ENCODE measurements at regions not wholly inside any gene's neighbourhood (a gene's known extent, or its start where the extent isn't known, plus 50 kb on each side); places are given as distances from the start of the nearest gene placed in this dataset.

DNA sequence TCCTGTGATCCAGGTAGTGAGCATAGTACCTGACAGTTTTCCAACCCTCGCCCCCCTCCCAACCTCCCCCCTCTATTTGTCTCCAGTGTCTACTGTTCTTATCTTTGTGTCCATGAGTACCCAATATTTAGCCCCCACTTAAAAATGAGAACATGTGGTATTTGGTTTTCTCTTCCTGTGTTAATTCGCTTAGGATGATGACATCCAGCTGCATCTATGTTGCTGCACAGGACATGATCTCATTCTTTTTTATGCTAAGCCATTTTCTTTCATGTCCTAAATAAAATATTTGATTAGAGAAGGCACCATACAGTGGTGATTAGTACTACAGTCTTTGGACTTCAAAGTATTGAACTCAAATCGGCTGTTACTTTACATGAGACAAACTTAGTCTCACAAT is 1087.9 kb downstream of the CBLN2 start:
- no peak overlapping the region for H3K4me3 ChIP-seq (replicated peaks; ENCODE audit: low read depth, low read length)
- DNase-seq (ENCODE audit: low read depth) = peak; percentile 8
- TF ChIP-seq CTCF (IDR thresholded peaks at IDR 0.05; ENCODE audit: low read length, missing control alignments) = no peak

DNA sequence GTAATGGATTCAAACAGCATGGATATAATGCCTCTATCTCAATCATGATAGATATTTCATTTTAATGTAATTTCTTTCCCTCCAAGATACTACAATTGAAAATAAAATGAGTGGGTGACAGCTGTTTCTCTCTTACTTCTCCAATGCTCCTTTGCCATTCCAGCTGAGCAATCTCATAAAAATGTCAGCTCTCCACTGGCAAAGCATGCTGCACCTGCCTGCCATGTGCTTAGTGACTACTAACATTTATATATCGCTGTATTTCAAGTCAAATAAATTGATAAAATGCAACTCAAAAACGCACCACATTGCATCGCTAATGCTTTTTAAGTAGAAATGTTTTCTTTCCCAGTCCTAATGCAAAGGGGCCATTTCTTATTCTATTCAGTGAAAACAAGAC is 1093.9 kb downstream of the CBLN2 start:
- no peak overlapping the region for H3K4me3 ChIP-seq (replicated peaks; ENCODE audit: low read depth, low read length)
- DNase-seq (ENCODE audit: low read depth) = no peak
- TF ChIP-seq CTCF (IDR thresholded peaks at IDR 0.05; ENCODE audit: low read length, missing control alignments) = no peak

DNA sequence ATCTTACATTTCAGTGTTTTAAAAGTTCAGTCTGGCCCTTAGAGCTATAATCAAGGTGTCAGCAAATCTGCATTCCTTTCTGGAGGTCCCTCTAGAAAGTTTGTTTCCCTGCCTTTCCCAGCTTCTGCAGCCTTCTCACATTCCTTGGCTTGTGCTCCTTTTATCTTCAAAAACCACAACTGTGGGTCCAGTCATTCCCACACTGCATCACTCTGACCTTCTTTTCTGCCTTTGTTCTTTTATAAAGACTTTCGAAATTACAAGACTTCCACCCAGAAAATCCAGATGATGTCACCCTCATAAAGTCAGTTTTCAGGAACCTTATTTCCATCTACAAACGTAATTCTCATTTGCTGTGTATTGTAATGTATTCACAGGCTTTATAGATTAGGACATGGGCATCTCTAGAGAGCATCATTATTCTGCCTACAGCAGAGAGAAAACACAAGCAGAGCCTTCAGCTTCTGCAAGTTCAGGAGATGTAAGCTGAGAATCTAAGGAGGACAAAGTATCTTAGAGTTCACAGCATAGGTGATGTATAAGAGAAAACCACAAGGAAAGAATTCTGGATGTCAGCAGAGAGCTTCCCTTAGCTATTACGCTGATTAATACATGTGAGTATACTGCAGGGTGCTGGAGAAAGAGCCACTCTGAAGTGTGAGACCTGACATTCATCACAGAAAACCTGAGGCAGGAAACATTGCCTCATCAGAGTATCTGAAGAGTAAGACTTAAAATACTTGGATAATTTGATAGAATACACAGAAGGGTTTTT is 1100.2 kb downstream of the CBLN2 start:
- peak; percentile 93 for DNase-seq (ENCODE audit: low read depth)
- no peak for TF ChIP-seq CTCF (IDR thresholded peaks at IDR 0.05; ENCODE audit: low read length, missing control alignments)
- H3K4me3 ChIP-seq (replicated peaks; ENCODE audit: low read depth, low read length) = no peak overlapping the region

GRCh38 chr18:71442731-71443141 is 1101.4 kb downstream of the CBLN2 start:
- DNase-seq (ENCODE audit: low read depth) = peak; percentile 88
- TF ChIP-seq CTCF (IDR thresholded peaks at IDR 0.05; ENCODE audit: low read length, missing control alignments) = no peak

DNA sequence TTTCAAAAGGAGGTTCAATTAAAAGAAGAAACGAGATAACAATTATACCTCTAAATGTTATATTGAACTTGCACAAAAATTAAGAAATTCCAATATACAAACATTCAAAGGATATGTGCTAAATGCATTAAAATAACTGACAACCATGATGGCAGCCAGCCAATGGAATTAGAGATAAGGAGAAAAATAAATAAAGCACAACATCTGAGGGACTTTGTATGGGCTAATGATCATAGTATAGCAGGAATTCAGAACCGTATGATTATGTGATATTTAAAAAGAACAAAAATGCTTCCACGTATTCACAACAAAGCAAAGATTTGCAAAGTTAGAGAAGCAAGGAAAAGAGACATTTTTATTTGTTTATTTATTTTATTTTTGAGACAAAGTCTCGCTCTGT is 1103.0 kb downstream of the CBLN2 start:
- no peak for TF ChIP-seq CTCF (IDR thresholded peaks at IDR 0.05; ENCODE audit: low read length, missing control alignments)

More at GRCh38 chr18:71442731-71443141, 1101.4 kb downstream of the CBLN2 start:
- no peak overlapping the region for H3K4me3 ChIP-seq (replicated peaks; ENCODE audit: low read depth, low read length)

GRCh38 chr18:71437511-71437910 is 1106.6 kb downstream of the CBLN2 start:
- no peak for TF ChIP-seq CTCF (IDR thresholded peaks at IDR 0.05; ENCODE audit: low read length, missing control alignments)
- no peak overlapping the region for H3K4me3 ChIP-seq (replicated peaks; ENCODE audit: low read depth, low read length)
- DNase-seq (ENCODE audit: low read depth) = no peak

More for the DNA sequence above, 1103.0 kb downstream of the CBLN2 start:
- no peak for DNase-seq (ENCODE audit: low read depth)
- no peak overlapping the region for H3K4me3 ChIP-seq (replicated peaks; ENCODE audit: low read depth, low read length)

DNA sequence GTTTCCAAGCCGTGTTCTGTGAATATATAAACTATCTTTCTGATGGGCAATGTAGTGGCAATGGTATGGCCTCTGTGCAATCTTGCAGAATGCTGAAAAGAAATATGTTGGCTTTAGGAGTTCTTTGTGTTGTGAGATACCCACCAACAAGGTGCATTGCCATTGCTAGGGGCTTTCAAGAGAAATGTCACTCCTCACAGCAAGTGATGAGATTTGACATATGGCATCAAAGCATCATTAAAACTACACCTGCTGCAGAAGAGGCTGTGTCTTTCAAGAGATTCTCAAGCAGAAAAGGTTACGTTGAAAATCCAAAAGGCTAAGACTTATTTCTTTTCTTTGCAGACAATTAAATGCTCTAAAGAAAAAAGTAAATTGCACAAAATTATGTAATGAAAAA is 1110.8 kb downstream of the CBLN2 start:
- no peak for TF ChIP-seq CTCF (IDR thresholded peaks at IDR 0.05; ENCODE audit: low read length, missing control alignments)
- no peak overlapping the region for H3K4me3 ChIP-seq (replicated peaks; ENCODE audit: low read depth, low read length)
- DNase-seq (ENCODE audit: low read depth) = no peak
